MG63 (cell line): ENCODE measurements at regions not wholly inside any gene's neighbourhood (a gene's known extent, or its start where the extent isn't known, plus 50 kb on each side); places are given as distances from the start of the nearest gene placed in this dataset.

Experiments used
- DNase-seq: peaks from one replicate; pipeline ENCODE4 v3.0.0-alpha.2; 2020
- H3K27me3 ChIP-seq: fragments of 250-450 bp; sonication (Bioruptor Pico); 2 replicates; pipeline ENCODE4 v1.5.1; 2020; ENCODE audit warnings: mild to moderate bottlenecking, moderate library complexity
- H3K36me3 ChIP-seq: fragments of 250-450 bp; sonication (Bioruptor Pico); 2 replicates; pipeline ENCODE4 v1.5.1; 2020; ENCODE audit warnings: mild to moderate bottlenecking, moderate library complexity
- H3K4me3 ChIP-seq: fragments of 250-450 bp; sonication (Bioruptor Pico); 2 replicates; pipeline ENCODE4 v1.5.1; 2020; ENCODE audit warnings: mild to moderate bottlenecking, moderate library complexity
- H3K9me3 ChIP-seq: fragments of 250-450 bp; sonication (Bioruptor Pico); 2 replicates; pipeline ENCODE4 v1.5.1; 2020; ENCODE audit warnings: mild to moderate bottlenecking, moderate library complexity

- H3K36me3 ChIP-seq = no peaks in the 10 kb centered on the region
- H3K27me3 ChIP-seq = no peaks in the 10 kb centered on the region
- no peaks in the 10 kb centered on the region for H3K9me3 ChIP-seq
- no peak for DNase-seq
- no peak overlapping the region for H3K4me3 ChIP-seq
Measured at GRCh38 chr6:51509597-51509996, 577.8 kb downstream of the PKHD1 start.

GRCh38 chr6:51511081-51511480 is 576.3 kb downstream of the PKHD1 start:
- no peak for DNase-seq
- Histone ChIP-seq H3K27me3 (no peaks in the 10 kb centered on the region), H3K9me3 (no peaks in the 10 kb centered on the region), H3K4me3 (no peak overlapping the region), H3K36me3 (no peaks in the 10 kb centered on the region)

GRCh38 chr6:51513891-51514747 is 573.3 kb downstream of the PKHD1 start:
- DNase-seq = no peak
- Histone ChIP-seq H3K36me3 (no peaks in the 10 kb centered on the region), H3K9me3 (no peaks in the 10 kb centered on the region), H3K27me3 (no peaks in the 10 kb centered on the region), H3K4me3 (no peak overlapping the region)

GRCh38 chr6:51514748-51515402 is 572.5 kb downstream of the PKHD1 start:
- DNase-seq = no peak
- Histone ChIP-seq H3K27me3 (no peaks in the 10 kb centered on the region), H3K36me3 (no peaks in the 10 kb centered on the region), H3K9me3 (no peaks in the 10 kb centered on the region), H3K4me3 (no peak overlapping the region)

GRCh38 chr6:51526049-51526448 is 561.4 kb downstream of the PKHD1 start:
- Histone ChIP-seq H3K36me3 (no peaks in the 10 kb centered on the region), H3K4me3 (no peak overlapping the region), H3K9me3 (no peaks in the 10 kb centered on the region), H3K27me3 (no peaks in the 10 kb centered on the region)
- DNase-seq = no peak

- Histone ChIP-seq H3K36me3 (no peaks in the 10 kb centered on the region), H3K27me3 (no peaks in the 10 kb centered on the region), H3K9me3 (no peaks in the 10 kb centered on the region), H3K4me3 (no peak overlapping the region)
- DNase-seq = no peak
Measured at GRCh38 chr6:51526922-51527321, 560.5 kb downstream of the PKHD1 start.

- H3K27me3 ChIP-seq = no peaks in the 10 kb centered on the region
- H3K9me3 ChIP-seq = no peaks in the 10 kb centered on the region
- H3K36me3 ChIP-seq = no peaks in the 10 kb centered on the region
- DNase-seq = no peak
- H3K4me3 ChIP-seq = no peak overlapping the region
Measured at GRCh38 chr6:51528556-51528955, 558.9 kb downstream of the PKHD1 start.

- Histone ChIP-seq H3K9me3 (no peaks in the 10 kb centered on the region), H3K36me3 (no peaks in the 10 kb centered on the region), H3K4me3 (no peak overlapping the region), H3K27me3 (no peaks in the 10 kb centered on the region)
- no peak for DNase-seq
Measured at GRCh38 chr6:51529240-51529639, 558.2 kb downstream of the PKHD1 start.

GRCh38 chr6:51531623-51532022 is 555.8 kb downstream of the PKHD1 start:
- no peak for DNase-seq
- Histone ChIP-seq H3K4me3 (no peak overlapping the region), H3K9me3 (no peaks in the 10 kb centered on the region), H3K36me3 (no peaks in the 10 kb centered on the region), H3K27me3 (no peaks in the 10 kb centered on the region)

GRCh38 chr6:51533962-51534361 is 553.5 kb downstream of the PKHD1 start:
- Histone ChIP-seq H3K4me3 (no peak overlapping the region), H3K36me3 (no peaks in the 10 kb centered on the region), H3K27me3 (no peaks in the 10 kb centered on the region), H3K9me3 (no peaks in the 10 kb centered on the region)
- no peak for DNase-seq

- H3K36me3 ChIP-seq = no peaks in the 10 kb centered on the region
- H3K9me3 ChIP-seq = no peaks in the 10 kb centered on the region
- no peak overlapping the region for H3K4me3 ChIP-seq
- no peak for DNase-seq
- no peaks in the 10 kb centered on the region for H3K27me3 ChIP-seq
Measured at GRCh38 chr6:51535327-51535726, 552.1 kb downstream of the PKHD1 start.

GRCh38 chr6:51536728-51537127 is 550.7 kb downstream of the PKHD1 start:
- H3K36me3 ChIP-seq = no peaks in the 10 kb centered on the region
- H3K9me3 ChIP-seq = no peaks in the 10 kb centered on the region
- DNase-seq = no peak
- H3K4me3 ChIP-seq = no peak overlapping the region
- no peaks in the 10 kb centered on the region for H3K27me3 ChIP-seq

- Histone ChIP-seq H3K27me3 (no peaks in the 10 kb centered on the region), H3K36me3 (no peaks in the 10 kb centered on the region), H3K9me3 (no peaks in the 10 kb centered on the region), H3K4me3 (no peak overlapping the region)
- DNase-seq = no peak
Measured at GRCh38 chr6:51541847-51542246, 545.6 kb downstream of the PKHD1 start.

- no peak for DNase-seq
- Histone ChIP-seq H3K4me3 (no peak overlapping the region), H3K9me3 (no peaks in the 10 kb centered on the region), H3K36me3 (no peaks in the 10 kb centered on the region), H3K27me3 (no peaks in the 10 kb centered on the region)
Measured at GRCh38 chr6:51542475-51542874, 544.9 kb downstream of the PKHD1 start.

GRCh38 chr6:51550243-51550642 is 537.2 kb downstream of the PKHD1 start:
- Histone ChIP-seq H3K36me3 (no peaks in the 10 kb centered on the region), H3K4me3 (no peak overlapping the region), H3K27me3 (no peaks in the 10 kb centered on the region), H3K9me3 (no peaks in the 10 kb centered on the region)
- DNase-seq = no peak

- H3K27me3 ChIP-seq = no peaks in the 10 kb centered on the region
- DNase-seq = no peak
- no peaks in the 10 kb centered on the region for H3K36me3 ChIP-seq
- no peaks in the 10 kb centered on the region for H3K9me3 ChIP-seq
- no peak overlapping the region for H3K4me3 ChIP-seq
Measured at GRCh38 chr6:51552435-51552834, 535.0 kb downstream of the PKHD1 start.

GRCh38 chr6:51553246-51554015 is 534.0 kb downstream of the PKHD1 start:
- H3K9me3 ChIP-seq = no peaks in the 10 kb centered on the region
- H3K27me3 ChIP-seq = no peaks in the 10 kb centered on the region
- no peak for DNase-seq
- H3K4me3 ChIP-seq = no peak overlapping the region
- no peaks in the 10 kb centered on the region for H3K36me3 ChIP-seq
